ENCODE measurements at regions not wholly inside any gene's neighbourhood (a gene's known extent, or its start where the extent isn't known, plus 50 kb on each side); places are given as distances from the start of the nearest gene placed in this dataset.

- no peaks in the 10 kb centered on the region for H3K9me2 ChIP-seq (replicated peaks; ENCODE audit: low read length)
- no peak overlapping the region for H3K9ac ChIP-seq (ENCODE audit: low read length)
- H4K20me1 ChIP-seq (ENCODE audit: low read length) = no peaks in the 10 kb centered on the region
- no peaks in the 10 kb centered on the region for H3K79me2 ChIP-seq (ENCODE audit: low read length)
- peaks cover 7% of the 10 kb centered on the region for H3F3A ChIP-seq (ENCODE audit: low read length, unreplicated experiment)
- H2AFZ ChIP-seq (ENCODE audit: low read length) = no peak overlapping the region
- intact Hi-C loops (cut with micrococcal nuclease) = loop anchor here (2.0 kb wide), 1 partner anchor 28 kb away; no protein-coding TSS in a partner anchor
- H3K4me2 ChIP-seq (ENCODE audit: low read length) = peak overlapping the region; percentile 55
- DNase-seq = peak; percentile 54
- no peak overlapping the region for H3K4me3 ChIP-seq (ENCODE audit: low read length)
- H3K27ac ChIP-seq (ENCODE audit: low read length) = peak overlapping the region; percentile 97; the same call in 1 of the 2 replicates
- ATAC-seq = no peak
- ChIA-PET CTCF (no interaction called here), POLR2A (ENCODE audit: unreplicated experiment) (interaction anchor here (0.6 kb wide), 1 partner anchor 991 kb away, joined by 4 read pairs; no protein-coding TSS in a partner anchor)
- H3K9me3 ChIP-seq (ENCODE audit: low read length) = no peaks in the 10 kb centered on the region
- no peak for TF ChIP-seq EZH2 (IDR thresholded peaks at IDR 0.05; ENCODE audit: low read length, unreplicated experiment)
- TF ChIP-seq EZH2phosphoT487 (IDR thresholded peaks at IDR 0.05; ENCODE audit: borderline replicate concordance, low read length) = no peak
- no peak for TF ChIP-seq CTCF (conservative IDR thresholded peaks at IDR 0.05; ENCODE audit: low read depth, low read length)
- no peaks in the 10 kb centered on the region for H3K27me3 ChIP-seq (ENCODE audit: low read length)
- no peaks in the 10 kb centered on the region for H3K36me3 ChIP-seq (ENCODE audit: low read depth, low read length)
- H3K4me1 ChIP-seq (ENCODE audit: insufficient read depth, low read length) = peaks cover 40% of the 10 kb centered on the region
- no TSS peak for BruUV-seq (replicated peaks)
These were observed 318.5 kb downstream of the KCNC2 start for GRCh38 chr12:74891083-74891668.

DNA sequence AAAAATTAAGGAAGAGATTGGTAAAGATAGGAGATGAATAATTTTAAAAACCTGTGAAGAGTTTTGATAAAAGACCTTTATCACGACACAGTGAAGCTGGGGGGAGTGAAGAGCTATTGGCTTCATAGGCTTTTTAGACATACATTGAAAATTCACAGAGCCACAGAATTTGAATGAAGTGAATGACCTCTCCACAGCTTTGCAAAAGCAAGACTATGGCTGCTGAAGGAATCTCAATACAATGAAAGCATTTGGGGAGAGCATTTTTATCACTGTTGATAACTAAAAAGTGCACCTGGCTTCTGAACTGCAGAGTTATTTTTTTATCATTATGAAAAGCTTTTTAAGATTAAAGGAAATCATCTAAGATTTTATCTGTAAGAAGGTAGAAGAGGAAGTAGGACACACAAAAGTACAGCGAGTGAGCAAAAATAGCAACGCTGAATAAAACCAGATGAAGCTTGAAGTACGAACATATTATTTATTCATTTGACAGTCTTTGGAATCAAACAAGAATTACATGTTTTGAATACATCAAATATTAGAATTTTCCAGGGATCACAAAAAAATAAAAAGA, 317.5 kb downstream of the KCNC2 start:
- Histone ChIP-seq H3K27ac (ENCODE audit: low read length) (no peak overlapping the region), H3K9me2 (replicated peaks; ENCODE audit: low read length) (no peaks in the 10 kb centered on the region), H3K4me3 (ENCODE audit: low read length) (no peak overlapping the region), H2AFZ (ENCODE audit: low read length) (no peak overlapping the region), H3K4me2 (ENCODE audit: low read length) (no peak overlapping the region), H3F3A (ENCODE audit: low read length, unreplicated experiment) (peaks cover 7% of the 10 kb centered on the region), H3K36me3 (ENCODE audit: low read depth, low read length) (no peaks in the 10 kb centered on the region), H4K20me1 (ENCODE audit: low read length) (no peaks in the 10 kb centered on the region), H3K9me3 (ENCODE audit: low read length) (no peaks in the 10 kb centered on the region), H3K9ac (ENCODE audit: low read length) (no peak overlapping the region), H3K27me3 (ENCODE audit: low read length) (no peaks in the 10 kb centered on the region), H3K4me1 (ENCODE audit: insufficient read depth, low read length) (peaks cover 40% of the 10 kb centered on the region), H3K79me2 (ENCODE audit: low read length) (no peaks in the 10 kb centered on the region)
- intact Hi-C loops (cut with micrococcal nuclease) = no loop called here
- ATAC-seq (no peak), DNase-seq (no peak)
- ChIA-PET POLR2A (ENCODE audit: unreplicated experiment) (no interaction called here), CTCF (no interaction called here)
- no peak for TF ChIP-seq CTCF (conservative IDR thresholded peaks at IDR 0.05; ENCODE audit: low read depth, low read length)
- no peak for TF ChIP-seq EZH2phosphoT487 (IDR thresholded peaks at IDR 0.05; ENCODE audit: borderline replicate concordance, low read length)
- no peak for TF ChIP-seq EZH2 (IDR thresholded peaks at IDR 0.05; ENCODE audit: low read length, unreplicated experiment)
- no TSS peak for BruUV-seq (replicated peaks)

- ChIA-PET POLR2A (ENCODE audit: unreplicated experiment) (interaction anchor here (0.7 kb wide), 1 partner anchor 229 kb away, joined by 3 read pairs; no protein-coding TSS in a partner anchor), CTCF (no interaction called here)
- intact Hi-C loops (cut with micrococcal nuclease) = no loop called here
- DNase-seq (peak; percentile 29), ATAC-seq (peak; percentile 67)
- H3K4me1 ChIP-seq (ENCODE audit: insufficient read depth, low read length) = peaks cover 17% of the 10 kb centered on the region
- no peaks in the 10 kb centered on the region for H3K9me3 ChIP-seq (ENCODE audit: low read length)
- no peaks in the 10 kb centered on the region for H3K9me2 ChIP-seq (replicated peaks; ENCODE audit: low read length)
- H3K9ac ChIP-seq (ENCODE audit: low read length) = no peak overlapping the region
- TF ChIP-seq CTCF (conservative IDR thresholded peaks at IDR 0.05; ENCODE audit: low read depth, low read length) (no peak), EZH2phosphoT487 (IDR thresholded peaks at IDR 0.05; ENCODE audit: borderline replicate concordance, low read length) (no peak), EZH2 (IDR thresholded peaks at IDR 0.05; ENCODE audit: low read length, unreplicated experiment) (no peak)
- H3K4me2 ChIP-seq (ENCODE audit: low read length) = no peak overlapping the region
- H3K79me2 ChIP-seq (ENCODE audit: low read length) = no peaks in the 10 kb centered on the region
- H4K20me1 ChIP-seq (ENCODE audit: low read length) = no peaks in the 10 kb centered on the region
- no peak overlapping the region for H2AFZ ChIP-seq (ENCODE audit: low read length)
- H3K36me3 ChIP-seq (ENCODE audit: low read depth, low read length) = no peaks in the 10 kb centered on the region
- no TSS peak for BruUV-seq (replicated peaks)
- no peaks in the 10 kb centered on the region for H3K27me3 ChIP-seq (ENCODE audit: low read length)
- H3K4me3 ChIP-seq (ENCODE audit: low read length) = no peak overlapping the region
- no peaks in the 10 kb centered on the region for H3F3A ChIP-seq (ENCODE audit: low read length, unreplicated experiment)
- H3K27ac ChIP-seq (ENCODE audit: low read length) = no peak overlapping the region
These were observed 313.5 kb downstream of the KCNC2 start for GRCh38 chr12:74896186-74896585.

Data from PC-3 (cell line).